GM19238 (cell line): ENCODE measurements at regions not wholly inside any gene's neighbourhood (a gene's known extent, or its start where the extent isn't known, plus 50 kb on each side); places are given as distances from the start of the nearest gene placed in this dataset.
"Not testable (repeated sequence)": the region's sequence is repeated elsewhere in the genome, so short reads cannot be mapped to it uniquely, and the experiment has no call there.

Source experiments
- DNase-seq: peaks from one replicate; pipeline ENCODE4 v3.0.0; 2011; ENCODE audit warnings: low spot score; ENCODE audit not compliant: insufficient read length

DNA sequence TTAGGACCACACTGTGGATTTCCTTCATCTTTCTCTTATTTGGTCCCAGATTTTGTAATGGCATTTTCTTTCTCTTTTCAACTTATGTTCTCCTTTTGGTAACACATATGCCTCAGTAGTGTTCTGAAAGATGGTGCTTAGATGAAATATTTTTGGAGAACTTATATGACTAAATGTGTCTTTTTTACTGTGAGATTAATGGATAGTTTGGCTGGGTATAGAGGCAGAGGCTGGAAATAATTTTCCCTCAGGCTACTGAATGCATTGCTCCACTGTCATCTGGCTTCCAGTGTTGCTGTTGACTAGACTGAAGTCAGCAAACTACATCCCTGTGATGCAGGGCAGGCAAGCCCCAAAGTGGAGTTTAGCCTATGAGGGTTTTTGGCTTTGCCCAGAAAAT, 450.9 kb downstream of the DMAC1 start:
- DNase-seq, result no peak

DNA sequence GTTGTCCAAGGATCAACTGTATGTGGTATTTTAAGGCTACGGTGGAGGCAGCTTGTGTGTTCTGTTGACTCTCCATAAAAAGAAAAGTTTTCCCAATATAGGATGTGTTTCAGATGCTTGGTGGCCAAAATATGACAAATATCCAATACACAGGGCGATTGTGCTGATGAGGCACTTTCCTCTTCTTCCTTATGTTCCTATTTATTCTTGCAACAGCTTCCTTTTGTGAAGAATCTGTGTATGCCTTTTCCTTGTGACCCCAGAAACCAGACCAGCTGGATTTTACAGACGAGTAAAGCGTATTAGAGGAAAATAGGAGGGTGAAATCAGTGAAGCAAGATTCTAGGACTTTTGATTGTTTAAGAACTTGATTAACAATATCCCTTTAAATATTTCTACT, 452.0 kb downstream of the DMAC1 start:
- no peak for DNase-seq

DNA sequence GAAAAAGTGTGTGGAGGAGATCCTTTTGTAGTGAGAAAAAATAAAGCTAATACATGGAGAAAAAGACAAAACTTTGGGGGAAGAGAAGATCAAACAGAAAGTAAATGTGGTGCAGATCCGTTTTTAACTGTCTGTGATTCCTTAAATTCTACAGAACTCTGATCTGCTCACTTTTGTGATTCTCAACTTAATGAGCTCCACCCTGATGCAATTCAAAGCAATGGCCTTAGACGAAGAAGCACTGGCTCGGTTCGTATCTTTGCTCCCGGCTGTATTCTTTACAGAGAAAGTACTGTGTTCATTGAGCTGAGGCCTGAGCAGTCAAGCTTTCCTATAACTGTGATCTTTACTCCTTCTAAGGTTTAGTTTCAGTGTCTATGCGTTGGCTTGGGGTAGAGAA, 453.4 kb downstream of the DMAC1 start:
- no peak for DNase-seq

DNA sequence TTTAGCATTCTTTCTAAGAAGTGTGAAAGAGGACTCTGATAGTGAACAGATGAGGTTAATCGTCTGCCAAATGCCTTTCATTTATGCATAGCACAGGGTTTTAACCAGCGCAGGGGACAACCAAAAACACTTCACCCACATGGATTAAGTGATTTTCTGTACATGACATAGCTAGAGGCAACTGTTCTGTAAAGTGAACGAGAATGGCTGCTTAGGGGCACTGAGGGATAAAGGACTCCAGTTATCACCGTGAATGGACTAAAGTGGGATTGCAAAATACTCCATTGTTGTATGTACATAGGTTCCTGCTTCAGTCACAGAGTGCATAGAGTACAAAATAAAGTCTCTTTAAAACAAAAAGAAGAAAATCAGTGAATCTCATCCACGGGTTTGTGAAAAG, 456.8 kb downstream of the DMAC1 start:
- no peak for DNase-seq

DNA sequence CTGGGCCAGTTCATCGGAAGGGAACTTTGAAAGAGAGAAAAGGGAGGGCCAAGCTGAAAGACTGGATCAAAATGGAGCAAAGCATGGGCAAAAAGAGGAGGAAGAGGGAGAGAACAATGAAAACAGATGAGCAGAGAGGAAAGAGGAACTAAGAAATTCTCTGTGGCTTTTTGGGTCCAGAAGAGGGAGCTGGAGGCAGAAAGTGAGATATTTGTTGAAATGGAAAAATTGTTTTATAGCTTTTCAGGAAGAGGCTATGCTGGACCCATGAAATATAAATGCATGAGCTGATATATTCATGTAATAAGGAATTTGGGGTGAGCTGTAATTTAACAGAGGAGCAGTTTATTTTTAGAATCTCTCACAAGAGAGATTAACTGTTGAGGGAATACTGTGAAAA, 457.3 kb downstream of the DMAC1 start:
- no peak for DNase-seq

DNA sequence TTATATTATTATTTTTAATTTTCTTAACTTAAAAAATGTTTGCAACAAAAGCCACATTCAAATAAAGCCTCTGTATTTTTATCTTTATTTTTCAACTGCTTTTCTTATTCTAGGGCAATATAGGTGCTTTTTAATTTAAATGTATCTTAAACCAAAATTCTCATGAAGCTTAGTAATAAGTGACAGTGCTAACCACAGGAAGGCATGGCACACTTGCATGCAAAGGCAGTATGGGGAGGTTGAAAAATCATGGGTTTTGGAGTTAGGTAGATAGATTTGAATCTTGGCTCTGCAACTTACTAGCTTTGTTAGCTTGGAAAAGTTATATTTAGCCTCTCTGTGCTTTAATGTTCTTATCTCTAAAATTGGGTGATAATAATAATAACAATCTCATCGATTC, 458.0 kb downstream of the DMAC1 start:
- no peak for DNase-seq

DNA sequence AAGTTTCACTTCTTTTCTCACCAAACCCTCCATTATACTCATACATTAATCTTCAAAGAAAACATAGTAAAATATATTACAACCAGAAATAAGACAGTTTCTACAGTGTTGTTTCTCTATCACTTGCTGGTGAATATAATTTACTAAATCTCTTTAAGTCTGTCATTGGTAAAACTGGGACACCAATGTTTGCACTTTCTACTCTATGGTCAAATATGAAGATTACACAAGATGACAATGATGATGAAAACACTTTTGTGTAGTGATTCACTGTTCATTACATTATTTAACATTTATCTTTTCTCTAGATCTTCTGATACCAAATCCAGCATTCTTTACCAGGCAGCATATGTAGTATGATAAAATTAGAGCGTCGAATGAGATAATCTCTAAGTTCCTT, 459.1 kb downstream of the DMAC1 start:
- no peak for DNase-seq

DNA sequence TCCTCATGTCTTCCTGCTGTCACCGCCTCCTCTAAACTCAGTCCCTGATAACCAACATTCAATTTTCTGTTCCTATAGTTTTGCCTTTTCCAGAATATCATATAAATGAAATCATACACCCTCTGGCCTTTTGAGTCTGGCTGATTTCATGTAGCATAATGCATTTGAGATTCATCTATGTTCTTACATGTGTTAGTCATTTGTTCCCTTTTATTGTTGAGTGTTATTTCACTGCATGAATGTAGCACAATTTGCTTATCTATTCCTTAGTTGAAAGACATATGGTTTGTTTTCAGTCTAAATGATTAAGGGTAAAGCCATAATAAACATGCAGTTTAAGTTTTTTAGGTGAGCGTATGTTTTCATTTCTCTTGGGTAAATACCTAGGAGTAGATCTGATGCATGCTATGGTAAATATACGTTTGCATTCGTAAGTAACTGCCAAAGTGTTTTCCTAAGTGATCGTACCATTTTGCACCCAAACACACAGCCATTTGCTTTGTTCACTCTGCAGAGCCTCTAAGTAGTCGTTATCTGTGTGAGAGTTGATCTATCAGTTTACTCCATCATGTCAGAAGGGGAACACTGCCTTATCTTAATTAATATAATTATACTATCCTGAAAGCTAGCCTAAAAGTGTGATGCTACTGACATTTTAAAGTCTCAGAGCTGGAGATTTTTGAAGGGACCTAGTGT, 460.8 kb downstream of the DMAC1 start:
- no peak for DNase-seq

DNA sequence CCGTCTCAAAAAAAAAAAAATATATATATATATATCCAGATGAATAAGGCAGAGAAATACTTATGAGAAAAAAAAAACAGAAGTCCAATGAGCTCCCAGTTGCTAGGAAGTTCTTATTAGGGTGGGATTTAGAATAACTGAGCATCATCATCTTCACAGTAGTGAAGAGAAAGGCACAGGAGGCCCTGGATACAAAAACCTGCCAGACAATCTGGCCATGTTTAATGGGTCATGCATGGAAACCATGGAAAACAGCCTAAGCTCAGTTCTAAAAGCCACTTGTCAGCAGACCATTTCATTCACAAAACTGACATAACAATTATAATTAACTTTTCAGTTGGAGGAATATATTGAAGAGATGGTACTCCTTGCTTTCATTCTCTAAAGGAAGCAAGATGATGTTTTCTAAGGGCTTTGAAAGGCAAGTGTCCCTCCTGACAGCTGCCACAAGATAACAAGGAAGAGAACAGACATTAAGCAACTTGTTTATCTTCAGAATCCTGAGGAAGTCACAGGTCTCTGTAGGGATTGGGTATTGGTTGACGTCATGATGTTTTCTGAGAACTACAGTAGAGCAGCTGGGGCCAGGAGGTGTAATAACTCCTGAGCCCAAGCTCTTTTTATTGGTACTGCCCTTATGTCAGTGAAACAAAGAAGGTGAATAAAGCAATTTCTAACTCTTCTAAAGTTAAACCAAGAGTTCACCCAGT, 463.1 kb downstream of the DMAC1 start:
- DNase-seq, result no peak

DNA sequence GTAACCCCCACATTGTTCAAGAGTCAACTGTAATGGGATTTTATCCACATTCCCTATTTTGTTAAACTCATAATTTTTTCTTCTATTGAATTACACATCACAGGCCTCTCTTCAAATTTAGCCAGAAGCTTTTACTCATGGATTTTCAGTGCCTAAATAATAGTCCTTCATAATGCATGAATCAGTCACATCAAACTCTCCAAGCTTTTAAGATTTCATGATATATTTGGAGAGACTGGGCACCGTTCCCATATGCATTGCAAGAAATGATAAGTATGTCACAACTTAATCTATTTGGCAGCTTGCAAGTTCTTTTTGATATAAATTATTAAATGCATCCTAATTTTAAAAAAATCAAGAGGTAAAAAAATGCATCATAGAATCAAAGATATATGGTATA, 465.9 kb downstream of the DMAC1 start:
- DNase-seq, result no peak

DNA sequence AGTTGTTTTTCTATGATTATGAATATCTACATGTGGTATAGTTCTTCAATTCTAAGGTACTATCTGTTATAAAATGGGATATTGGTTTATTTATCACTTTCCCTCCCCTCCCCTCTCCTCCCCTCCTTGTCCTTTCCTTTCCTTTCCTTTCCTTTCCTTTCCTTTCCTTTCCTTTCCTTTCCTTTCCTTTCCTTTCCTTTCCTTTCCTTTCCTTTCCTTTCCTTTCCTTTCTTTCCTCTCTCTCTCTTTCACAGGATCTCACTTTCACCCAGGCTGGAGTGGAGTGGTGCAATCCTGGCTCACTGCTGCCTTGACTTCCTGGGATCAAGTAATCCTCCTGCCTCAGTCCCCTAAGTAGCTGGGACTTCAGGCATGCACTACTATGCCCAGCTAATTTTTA, 466.8 kb downstream of the DMAC1 start:
- DNase-seq, result no peak

DNA sequence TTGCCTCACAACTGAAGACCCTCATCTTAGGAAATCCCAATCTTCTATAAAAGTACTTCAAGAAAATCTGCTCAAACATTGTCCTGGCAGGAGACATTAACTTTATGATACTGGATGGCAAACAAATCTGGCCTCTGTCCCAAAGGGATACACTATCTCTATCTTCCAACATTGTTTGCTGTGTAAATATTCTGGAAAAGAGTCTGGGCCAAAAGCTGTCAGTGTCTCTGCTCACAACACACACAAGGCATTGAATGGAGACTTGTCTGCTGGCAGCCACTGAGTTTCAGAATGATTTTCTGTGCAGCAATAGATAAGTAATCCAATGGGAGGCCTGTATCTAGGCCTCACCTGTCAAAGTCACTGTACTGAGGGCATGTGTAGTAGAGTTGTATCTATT, 471.1 kb downstream of the DMAC1 start:
- DNase-seq, result no peak

DNA sequence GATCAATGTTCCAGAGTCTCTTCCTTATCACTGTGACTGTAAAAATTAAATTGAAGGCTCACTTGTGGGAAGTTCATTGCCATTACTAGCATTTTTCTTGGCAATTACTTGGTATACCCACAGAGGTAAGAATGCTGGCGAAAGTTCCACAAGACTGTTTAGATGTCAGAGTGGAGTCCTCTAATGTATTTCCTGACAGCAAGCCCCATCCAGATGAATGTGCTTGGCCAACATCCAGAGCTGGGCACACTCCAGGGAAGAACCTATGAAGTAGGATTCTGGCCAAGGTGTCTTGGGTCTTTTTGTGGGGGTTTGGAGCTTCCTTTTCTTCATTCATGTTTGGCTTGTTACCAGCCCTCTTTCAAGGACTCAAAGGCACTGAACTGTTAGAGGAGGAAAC, 473.6 kb downstream of the DMAC1 start:
- no peak for DNase-seq

DNA sequence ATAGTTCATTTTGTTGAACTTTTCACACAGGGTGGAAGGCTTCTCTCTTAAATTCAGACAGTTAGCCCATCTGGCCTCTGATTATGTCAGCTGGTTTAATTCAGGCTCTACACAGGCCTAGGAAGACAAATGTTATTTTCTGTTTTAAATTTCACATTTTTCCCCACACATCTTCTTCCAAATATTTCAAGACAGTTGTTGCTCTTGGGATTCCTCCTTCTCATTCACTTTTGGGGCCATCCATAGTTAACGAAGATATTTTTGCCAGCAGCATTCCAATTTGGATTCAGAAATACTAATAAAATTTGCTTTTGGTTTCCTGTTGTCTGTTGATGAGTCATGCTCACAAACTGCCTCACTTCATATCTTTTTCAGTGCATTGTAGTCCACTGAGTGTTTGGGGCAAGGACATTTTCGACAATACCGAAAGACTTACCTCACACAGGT, 475.4 kb downstream of the DMAC1 start:
- DNase-seq, result no peak

DNA sequence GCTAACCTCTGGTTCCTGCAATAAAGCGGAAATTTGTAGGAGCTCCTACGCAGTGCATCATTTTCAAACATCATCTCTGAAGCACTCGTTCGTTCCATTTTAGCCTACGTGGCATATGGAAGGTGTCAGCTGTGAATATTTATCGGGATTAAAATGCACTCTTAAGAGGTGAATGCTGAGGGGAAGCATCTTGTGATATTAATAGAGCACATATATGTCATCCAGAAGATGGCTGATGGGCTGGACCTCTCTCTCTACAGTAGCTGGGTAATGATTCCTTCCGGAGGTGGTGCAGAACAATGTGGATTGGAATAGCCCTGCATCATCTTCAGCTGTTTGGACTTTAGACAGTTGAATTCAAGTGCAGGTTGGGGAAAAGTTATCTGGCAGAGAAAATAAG, 478.7 kb downstream of the DMAC1 start:
- no peak for DNase-seq

DNA sequence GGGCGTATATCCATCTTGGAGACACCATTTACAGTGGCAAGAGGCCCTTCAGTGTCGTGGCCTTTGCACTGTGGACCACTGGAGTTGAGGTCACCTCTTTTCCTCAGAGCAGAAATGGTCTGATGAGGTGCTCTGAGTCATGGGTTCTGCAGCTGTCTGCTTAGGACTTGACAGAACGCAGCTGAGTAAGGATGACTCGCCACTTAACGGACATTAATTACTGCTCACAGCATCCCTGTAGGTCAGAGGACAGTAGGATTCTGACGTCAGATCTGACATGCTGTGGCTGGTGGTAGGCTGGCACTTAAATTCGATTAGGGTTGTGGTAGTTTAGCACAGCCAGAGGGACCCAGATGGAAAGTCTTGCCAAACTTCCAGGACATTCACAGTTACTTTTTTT, 479.4 kb downstream of the DMAC1 start:
- DNase-seq, result no peak

DNA sequence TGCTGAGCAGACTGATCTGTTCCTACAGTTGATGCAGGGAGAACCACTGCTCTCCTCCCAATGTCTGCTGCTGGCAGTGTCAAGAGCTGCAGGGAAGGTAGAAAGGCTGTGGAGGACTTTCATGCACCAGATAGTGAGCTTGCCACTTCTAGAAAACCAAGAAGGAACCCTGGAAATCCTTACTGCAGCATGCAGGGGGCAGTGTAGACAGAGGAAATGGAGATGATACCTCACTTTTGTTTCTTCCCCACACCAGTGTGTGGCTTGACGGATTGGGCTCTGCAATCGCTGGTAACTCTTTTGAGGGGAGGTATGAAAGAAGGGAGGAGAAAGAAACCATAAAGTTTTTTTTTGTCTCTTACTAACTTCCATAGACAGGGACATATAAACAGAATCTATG, 480.7 kb downstream of the DMAC1 start:
- DNase-seq, result no peak

DNA sequence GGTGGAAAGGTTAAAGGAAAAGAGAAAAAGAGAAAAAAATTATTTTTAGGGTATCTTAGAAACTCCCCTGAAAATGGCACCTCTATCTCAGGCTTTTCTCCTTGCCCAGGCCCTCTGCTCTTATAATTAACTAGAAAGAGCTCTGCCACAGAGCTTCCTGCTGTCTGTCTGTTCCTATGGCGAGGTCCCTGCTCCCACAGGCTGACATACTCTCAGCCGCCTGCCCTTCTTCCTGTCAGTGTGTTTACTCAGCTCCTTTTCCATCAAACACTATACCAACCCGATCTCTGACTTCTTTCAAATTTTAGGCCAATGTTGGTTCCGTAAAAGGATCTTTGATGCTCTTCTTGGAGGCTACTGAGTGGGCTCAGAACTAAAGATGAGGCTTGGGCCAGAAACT, 482.6 kb downstream of the DMAC1 start:
- DNase-seq, result no peak

DNA sequence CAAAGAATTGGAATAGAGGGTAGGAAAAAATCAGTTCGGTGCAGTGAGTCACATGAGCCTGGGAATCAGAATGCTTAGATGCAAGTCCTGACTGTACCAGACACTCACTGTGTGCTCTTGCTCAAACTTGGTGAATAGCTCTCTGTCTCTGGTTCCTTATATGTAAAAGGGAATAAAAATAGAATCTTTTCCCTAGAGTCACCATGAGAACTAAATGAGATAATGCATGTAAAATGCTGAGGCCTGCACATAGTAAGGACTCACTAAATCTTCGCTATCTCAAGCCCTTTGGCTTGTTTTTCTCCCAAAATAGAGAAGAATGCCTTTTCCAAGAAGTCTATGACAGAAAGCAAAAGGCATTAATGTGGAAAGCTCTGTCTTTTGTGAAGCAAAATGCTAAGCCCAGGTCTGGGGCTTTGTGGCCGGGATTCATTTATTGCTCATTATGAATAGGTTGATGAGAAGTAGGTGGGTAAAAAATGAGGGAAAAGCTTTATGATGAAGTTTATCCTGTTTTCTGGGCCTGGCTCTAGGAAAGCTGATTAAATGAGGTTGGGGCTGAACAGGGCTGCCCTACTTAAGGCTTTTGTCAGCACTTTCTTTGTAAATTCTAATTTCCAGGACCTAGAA, 483.3 kb downstream of the DMAC1 start:
- DNase-seq, result no peak

DNA sequence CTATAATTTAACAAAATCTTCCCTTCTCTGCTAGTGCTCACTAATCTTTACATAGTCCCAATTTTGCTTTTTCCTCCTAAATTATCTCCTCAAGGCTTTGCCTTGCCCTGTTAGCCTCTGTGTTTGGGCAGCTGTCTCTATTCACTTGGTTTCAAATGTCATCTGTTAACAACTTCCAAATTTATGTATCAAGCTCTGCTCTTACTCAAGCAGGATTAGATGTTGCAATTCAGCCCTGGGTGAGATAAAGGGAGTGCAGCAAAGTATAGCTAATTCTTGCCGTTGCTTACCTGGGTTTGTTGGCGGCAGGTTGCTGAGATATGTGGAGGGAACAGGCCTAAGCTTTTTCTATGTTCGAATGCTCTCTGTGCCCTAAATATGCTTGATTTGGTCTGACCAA, 483.8 kb downstream of the DMAC1 start:
- DNase-seq, result no peak

DNA sequence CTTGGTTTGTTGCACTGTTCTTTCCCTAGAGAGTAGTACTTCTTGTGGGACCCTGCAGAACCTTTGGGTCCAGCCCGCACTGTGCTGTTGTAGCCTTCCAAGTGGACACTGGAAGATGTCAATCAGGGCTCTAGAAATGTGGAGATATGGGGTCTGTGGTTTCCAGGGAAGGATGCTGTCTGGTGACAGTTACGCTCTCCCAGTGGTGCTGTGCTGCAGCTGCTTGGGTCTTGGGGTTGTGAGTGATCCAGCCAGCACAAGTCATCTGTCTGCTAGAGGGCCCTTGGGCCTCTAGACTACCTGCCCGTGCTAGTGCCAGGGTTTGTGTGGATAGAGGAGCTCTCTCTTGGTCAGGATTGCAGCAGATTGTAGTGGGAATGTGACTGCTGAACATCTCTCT, 484.5 kb downstream of the DMAC1 start:
- no peak for DNase-seq

DNA sequence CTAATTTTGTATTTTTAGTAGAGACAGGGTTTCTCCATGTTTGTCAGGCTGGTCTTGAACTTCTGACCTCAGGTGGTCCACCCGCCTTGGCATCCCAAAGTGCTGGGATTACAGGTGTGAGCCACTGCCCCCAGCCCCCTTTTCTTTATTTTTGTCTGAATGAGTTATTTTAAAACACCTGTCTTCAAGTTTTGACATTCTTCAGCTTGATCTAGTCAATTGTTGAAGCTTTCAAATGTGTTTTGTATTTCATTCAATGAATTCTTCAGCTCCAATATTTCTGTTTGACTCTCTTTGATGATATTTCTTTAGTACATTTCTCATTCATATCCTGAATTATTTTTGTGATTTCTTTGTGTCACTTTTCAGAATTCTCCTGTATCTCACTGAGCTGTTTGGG, 486.2 kb downstream of the DMAC1 start:
- no peak for DNase-seq

DNA sequence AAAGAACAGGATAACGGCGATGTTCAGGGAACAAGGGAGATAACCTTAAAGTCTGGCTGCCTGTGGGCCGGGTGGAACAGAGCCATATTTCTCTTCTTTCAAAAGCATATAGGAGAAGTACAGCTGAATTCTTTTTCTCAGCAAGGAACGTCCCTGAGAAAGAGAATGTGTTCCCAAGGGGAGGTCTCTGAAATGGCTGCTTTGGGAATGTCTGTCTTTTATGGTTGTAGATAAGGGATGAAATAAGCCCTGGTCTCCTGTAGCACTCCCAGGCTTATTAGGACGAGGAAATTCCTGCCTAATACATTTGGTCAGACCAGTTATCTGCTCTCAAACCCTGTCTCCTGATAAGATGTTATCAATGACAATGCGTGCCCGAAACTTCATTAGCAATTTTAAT, 490.5 kb downstream of the DMAC1 start:
- not testable (repeated sequence) for DNase-seq
